ENCODE measurements at regions not wholly inside any gene's neighbourhood (a gene's known extent, or its start where the extent isn't known, plus 50 kb on each side); places are given as distances from the start of the nearest gene placed in this dataset.

GRCh38 chr16:17853958-17854357, 383.2 kb upstream of the XYLT1 start:
- 86% methylated on average over 5 of the region's 5 CpGs for WGBS
- Histone ChIP-seq H3K36me3 (no peaks in the 10 kb centered on the region), H3K9me3 (no peaks in the 10 kb centered on the region), H3K27ac (replicated peaks in 1 of 4) (no peak overlapping the region), H3K4me3 (no peak overlapping the region), H3K27me3 (no peaks in the 10 kb centered on the region), H3K4me1 (no peaks in the 10 kb centered on the region)
- no peak for DNase-seq (ENCODE audit: extremely low spot score)
- intact Hi-C loops (cut with DNase I), result no loop called here
- TF ChIP-seq, protein P1, sequence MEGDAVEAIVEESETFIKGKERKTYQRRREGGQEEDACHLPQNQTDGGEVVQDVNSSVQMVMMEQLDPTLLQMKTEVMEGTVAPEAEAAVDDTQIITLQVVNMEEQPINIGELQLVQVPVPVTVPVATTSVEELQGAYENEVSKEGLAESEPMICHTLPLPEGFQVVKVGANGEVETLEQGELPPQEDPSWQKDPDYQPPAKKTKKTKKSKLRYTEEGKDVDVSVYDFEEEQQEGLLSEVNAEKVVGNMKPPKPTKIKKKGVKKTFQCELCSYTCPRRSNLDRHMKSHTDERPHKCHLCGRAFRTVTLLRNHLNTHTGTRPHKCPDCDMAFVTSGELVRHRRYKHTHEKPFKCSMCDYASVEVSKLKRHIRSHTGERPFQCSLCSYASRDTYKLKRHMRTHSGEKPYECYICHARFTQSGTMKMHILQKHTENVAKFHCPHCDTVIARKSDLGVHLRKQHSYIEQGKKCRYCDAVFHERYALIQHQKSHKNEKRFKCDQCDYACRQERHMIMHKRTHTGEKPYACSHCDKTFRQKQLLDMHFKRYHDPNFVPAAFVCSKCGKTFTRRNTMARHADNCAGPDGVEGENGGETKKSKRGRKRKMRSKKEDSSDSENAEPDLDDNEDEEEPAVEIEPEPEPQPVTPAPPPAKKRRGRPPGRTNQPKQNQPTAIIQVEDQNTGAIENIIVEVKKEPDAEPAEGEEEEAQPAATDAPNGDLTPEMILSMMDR (IDR thresholded peaks at IDR 0.05), result no peak
- no peak for TF ChIP-seq POLR2A (IDR thresholded peaks at IDR 0.05; ENCODE audit: low read depth)
- TF ChIP-seq POLR2AphosphoS5 (IDR thresholded peaks at IDR 0.05), result no peak
- no peak for TF ChIP-seq EP300 (IDR thresholded peaks at IDR 0.05)

DNA sequence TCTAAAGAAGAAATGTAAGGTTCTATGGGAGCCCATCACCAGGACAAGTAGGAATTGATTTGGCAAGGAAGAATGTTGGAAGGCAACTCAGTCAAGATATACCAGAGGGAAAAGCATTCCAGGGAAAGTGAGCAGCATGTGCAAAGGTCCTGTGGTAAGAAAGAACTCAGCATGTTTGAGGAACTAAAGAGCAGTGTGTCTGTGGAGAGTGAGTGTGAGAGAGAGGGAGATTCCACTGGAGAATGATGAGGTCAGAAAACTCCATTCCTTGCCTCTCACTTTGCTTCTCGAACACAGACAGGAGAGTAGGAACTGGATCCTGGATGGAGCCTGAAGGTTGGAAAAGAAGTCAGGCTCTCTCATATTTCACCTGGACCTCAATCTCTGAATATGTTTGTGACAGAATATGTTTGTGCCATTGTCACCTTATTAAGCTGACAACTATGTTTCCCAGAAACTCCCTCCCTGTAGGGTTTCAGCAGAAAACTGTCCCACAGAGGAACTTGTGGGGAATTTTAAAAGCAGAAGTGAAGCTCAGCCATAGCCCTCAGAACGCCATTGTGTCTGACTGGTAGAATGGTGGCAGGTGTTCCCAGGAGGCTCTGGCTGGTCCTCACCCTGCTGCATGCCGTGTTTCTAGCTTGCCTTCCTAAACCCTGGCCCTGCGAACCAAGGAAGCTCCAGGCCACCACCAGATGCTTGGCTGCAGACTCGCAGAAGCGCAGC, 382.4 kb upstream of the XYLT1 start:
- DNase-seq (ENCODE audit: extremely low spot score), result no peak
- 93% methylated on average over 4 of the region's 6 CpGs for WGBS
- intact Hi-C loops (cut with DNase I), result no loop called here
- no peaks in the 10 kb centered on the region for H3K36me3 ChIP-seq
- H3K27ac ChIP-seq (replicated peaks in 1 of 4), result no peak overlapping the region
- H3K4me1 ChIP-seq, result no peaks in the 10 kb centered on the region
- no peak overlapping the region for H3K4me3 ChIP-seq
- no peak for TF ChIP-seq EP300 (IDR thresholded peaks at IDR 0.05)
- TF ChIP-seq, protein P1 (IDR thresholded peaks at IDR 0.05), result no peak
- no peak for TF ChIP-seq POLR2A (IDR thresholded peaks at IDR 0.05; ENCODE audit: low read depth)
- no peak for TF ChIP-seq POLR2AphosphoS5 (IDR thresholded peaks at IDR 0.05)
- H3K27me3 ChIP-seq, result no peaks in the 10 kb centered on the region
- H3K9me3 ChIP-seq, result no peaks in the 10 kb centered on the region

DNA sequence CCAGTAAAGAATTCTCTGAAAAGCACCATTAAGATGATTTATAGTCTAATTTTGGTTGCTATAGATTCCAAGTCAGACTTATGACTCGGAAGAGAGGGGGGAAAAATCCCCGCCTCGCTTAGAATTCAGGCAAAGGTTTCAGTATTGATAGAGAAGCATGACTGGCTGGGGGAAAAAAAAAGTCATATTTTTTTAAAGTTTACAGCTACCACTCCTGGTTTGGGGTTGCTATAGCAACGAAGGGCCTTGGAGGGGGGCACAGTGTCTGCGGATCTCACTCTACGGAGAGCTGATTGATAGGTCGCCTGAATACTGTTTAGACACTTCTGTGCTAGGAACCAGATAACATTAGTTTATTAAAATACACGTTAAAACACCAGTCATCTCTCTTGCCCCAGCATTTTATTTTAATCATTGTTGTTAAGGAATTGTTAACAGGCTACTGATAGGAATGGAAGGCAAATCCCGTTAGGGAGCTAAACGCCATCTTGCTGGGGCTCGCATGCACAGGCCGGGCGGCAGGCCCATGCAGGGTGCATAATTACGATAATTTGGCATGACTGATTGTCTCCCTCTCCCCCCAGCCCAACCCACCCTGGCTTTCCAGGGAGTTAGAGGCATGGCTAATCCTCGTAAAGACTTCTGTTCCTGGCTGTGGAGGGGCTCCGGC, 380.0 kb upstream of the XYLT1 start:
- Histone ChIP-seq H3K27me3 (peaks cover 0 to 4% (median 0%) of the 10 kb centered on the region in 4 donors), H3K27ac (replicated peaks in 1 of 4) (no peak overlapping the region), H3K4me1 (no peaks in the 10 kb centered on the region), H3K9me3 (no peaks in the 10 kb centered on the region), H3K4me3 (no peak overlapping the region), H3K36me3 (no peaks in the 10 kb centered on the region)
- intact Hi-C loops (cut with DNase I), result no loop called here
- WGBS, result 56% methylated on average over 16 of the region's 16 CpGs
- no peak for DNase-seq (ENCODE audit: extremely low spot score)
- TF ChIP-seq POLR2AphosphoS5 (IDR thresholded peaks at IDR 0.05), result no peak
- TF ChIP-seq EP300 (IDR thresholded peaks at IDR 0.05), result no peak
- TF ChIP-seq, protein P1 (IDR thresholded peaks at IDR 0.05), result no peak
- no peak for TF ChIP-seq POLR2A (IDR thresholded peaks at IDR 0.05; ENCODE audit: low read depth)

DNA sequence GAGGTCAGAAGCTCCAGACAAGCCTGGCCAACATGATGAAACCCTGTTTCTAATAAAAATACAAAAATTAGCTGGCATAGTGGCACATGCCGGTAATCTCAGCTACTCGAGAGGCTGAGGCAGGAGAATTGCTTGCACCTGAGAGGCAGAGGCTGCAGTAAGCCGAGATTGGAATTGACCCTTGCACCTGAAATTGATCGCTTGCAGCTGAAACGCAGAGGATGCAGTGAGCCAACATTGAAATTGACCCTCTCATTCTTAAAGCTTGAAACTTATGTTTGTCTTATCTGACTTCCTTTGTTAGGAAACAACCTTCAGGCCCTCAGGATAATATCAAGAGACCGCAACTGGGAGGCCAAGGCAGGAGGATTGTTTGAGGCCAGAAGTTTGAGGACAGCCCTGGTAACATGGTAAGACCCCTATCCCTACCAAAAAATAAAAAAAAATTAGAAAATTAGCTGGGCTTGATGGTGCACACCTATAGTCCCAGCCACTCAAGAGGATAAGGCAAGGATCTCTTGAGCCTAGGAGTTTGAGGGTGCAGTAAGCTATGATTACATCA, 376.6 kb upstream of the XYLT1 start:
- H3K36me3 ChIP-seq, result no peaks in the 10 kb centered on the region
- peaks cover 0 to 6% (median 0%) of the 10 kb centered on the region in 4 donors for H3K27me3 ChIP-seq
- no peak overlapping the region for H3K27ac ChIP-seq (replicated peaks in 1 of 4)
- TF ChIP-seq EP300 (IDR thresholded peaks at IDR 0.05), result no peak
- no peak for TF ChIP-seq POLR2AphosphoS5 (IDR thresholded peaks at IDR 0.05)
- TF ChIP-seq POLR2A (IDR thresholded peaks at IDR 0.05; ENCODE audit: low read depth), result no peak
- TF ChIP-seq, protein P1 (IDR thresholded peaks at IDR 0.05), result no peak
- H3K9me3 ChIP-seq, result no peaks in the 10 kb centered on the region
- intact Hi-C loops (cut with DNase I), result no loop called here
- WGBS, result 97% methylated on average over 6 of the region's 6 CpGs
- DNase-seq (ENCODE audit: extremely low spot score), result no peak
- H3K4me3 ChIP-seq, result no peak overlapping the region
- H3K4me1 ChIP-seq, result no peaks in the 10 kb centered on the region
